Thyroid gland (tissue), 4 donors: ENCODE measurements at regions not wholly inside any gene's neighbourhood (a gene's known extent, or its start where the extent isn't known, plus 50 kb on each side); places are given as distances from the start of the nearest gene placed in this dataset.
A peak's percentile ranks its signal among the peaks of the same experiment; 100 is the strongest.

Experiments
- POLR2A ChIP-seq, 2 donors: fragments of 450-650 bp; IDR thresholded peaks; one replicate each; pipeline ENCODE4 v1.6.1; 2017; ENCODE audit warnings: antibody characterized with exemption in 2 of 2, mild to moderate bottlenecking in 2 of 2, moderate library complexity in 1 of 2
- TF ChIP-seq, protein P1 (sequence below), 6 experiments: fragments of 200-600 bp in 3 of 6; fragments of 450-650 bp in 3 of 6; sonication (generic) in 3 of 6; IDR thresholded peaks; one replicate each; pipeline ENCODE4 v1.5.1; 2016 to 2019; ENCODE audit warnings: antibody characterized with exemption in 6 of 6, mild to moderate bottlenecking in 2 of 6, inconsistent platforms in 1 of 6, moderate library complexity in 1 of 6

DNA sequence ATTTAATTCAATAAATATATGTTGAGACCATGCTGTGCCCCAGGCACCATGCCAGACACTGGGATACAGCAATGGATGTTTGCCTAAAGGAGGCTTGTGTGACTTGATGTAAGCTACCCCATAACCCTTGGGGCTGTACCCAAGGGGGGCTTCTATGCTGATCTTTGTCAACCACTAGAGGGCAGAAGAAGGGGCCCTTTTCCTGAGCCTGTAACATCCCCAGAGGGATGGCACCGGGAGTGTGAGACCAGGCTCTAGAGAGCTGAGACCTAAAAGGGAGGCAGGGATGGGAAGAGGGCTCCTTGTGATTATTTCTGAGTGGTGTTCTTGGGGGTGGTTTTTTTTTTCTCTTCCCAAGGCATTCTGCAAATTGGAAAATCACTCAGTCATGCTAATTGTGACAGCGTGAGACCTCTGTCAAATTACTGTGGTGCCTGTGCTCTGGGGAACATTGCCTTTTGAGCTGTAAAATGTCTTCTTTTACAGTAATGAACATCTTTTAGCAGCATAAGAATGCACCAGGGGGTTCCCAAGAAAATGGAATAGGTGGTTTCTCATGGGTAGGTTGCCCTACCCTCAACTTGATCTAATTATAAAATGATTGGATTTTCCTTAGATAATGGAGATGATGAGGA lies 138.7 kb upstream of the SLC24A3 start:
- TF ChIP-seq, protein P1, sequence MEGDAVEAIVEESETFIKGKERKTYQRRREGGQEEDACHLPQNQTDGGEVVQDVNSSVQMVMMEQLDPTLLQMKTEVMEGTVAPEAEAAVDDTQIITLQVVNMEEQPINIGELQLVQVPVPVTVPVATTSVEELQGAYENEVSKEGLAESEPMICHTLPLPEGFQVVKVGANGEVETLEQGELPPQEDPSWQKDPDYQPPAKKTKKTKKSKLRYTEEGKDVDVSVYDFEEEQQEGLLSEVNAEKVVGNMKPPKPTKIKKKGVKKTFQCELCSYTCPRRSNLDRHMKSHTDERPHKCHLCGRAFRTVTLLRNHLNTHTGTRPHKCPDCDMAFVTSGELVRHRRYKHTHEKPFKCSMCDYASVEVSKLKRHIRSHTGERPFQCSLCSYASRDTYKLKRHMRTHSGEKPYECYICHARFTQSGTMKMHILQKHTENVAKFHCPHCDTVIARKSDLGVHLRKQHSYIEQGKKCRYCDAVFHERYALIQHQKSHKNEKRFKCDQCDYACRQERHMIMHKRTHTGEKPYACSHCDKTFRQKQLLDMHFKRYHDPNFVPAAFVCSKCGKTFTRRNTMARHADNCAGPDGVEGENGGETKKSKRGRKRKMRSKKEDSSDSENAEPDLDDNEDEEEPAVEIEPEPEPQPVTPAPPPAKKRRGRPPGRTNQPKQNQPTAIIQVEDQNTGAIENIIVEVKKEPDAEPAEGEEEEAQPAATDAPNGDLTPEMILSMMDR (IDR thresholded peaks at IDR 0.05), result peak in 2 of 6 experiments; percentile 15 to 27
- TF ChIP-seq POLR2A (IDR thresholded peaks at IDR 0.05), result no peak
